ENCODE measurements at regions not wholly inside any gene's neighbourhood (a gene's known extent, or its start where the extent isn't known, plus 50 kb on each side); places are given as distances from the start of the nearest gene placed in this dataset.
"Not testable (repeated sequence)": the region's sequence is repeated elsewhere in the genome, so short reads cannot be mapped to it uniquely, and the experiment has no call there.

DNA sequence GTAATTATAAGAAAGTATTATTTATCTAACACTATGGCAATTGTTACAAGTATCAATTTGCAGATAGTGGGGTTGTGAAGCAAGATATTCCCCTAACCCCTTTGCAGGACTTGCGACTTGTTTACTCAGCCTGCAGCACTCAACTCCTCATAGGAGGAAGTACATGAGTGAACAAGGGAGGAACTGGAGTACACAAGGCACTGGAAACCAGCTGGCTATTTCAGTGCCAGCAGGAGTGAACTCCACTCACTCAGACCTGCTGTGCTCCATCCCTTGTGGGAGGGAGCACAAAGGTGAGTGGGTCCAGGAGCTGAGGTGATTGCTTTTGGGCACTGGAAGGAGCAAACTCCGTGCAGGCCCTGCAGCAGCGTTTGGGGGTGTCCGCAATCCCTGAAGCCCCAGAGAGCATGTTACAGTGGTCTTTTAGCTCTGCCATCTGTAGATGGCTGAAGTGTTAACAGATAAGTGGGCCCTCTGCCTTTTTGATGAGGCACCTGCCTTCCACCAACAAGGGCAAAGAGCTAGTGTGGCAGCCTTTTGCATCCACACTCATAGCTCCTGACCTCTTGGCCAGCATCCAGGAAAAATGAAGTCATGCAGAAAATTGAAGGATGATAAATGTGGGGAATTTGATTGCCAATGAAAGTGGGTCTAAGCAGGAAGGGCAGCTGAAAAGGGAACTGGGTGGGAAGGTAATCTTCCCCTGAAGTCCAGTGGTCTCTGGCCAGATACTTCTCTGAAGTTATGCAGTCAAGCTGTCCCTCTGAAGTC lies 802.2 kb upstream of the MIR17HG start:
- DNase-seq = no peak

DNA sequence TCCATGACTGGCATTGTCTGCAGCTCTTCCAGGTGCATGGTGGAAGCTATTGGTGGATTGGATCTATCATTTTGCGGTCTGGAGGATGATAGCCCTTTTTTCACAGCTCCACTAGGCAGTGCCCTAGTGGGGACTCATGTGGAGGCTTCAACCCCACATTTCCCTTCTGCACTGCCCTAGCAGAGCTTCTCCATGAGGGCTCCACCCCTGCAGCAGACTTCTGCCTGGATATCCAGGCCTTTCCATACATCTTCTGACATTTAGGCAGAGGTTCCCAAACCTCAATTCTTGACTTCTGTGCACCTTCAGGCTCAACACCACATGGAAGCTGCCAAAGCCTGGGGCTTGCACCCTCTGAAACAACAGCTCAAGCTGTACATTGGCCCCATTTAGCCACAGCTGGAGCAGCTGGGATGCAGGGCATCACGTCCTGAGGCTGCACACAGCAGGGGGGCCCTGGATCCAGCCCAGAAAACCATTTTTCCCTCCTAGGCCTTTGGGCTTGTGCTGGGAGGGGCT lies 800.2 kb upstream of the MIR17HG start:
- DNase-seq = no peak

DNA sequence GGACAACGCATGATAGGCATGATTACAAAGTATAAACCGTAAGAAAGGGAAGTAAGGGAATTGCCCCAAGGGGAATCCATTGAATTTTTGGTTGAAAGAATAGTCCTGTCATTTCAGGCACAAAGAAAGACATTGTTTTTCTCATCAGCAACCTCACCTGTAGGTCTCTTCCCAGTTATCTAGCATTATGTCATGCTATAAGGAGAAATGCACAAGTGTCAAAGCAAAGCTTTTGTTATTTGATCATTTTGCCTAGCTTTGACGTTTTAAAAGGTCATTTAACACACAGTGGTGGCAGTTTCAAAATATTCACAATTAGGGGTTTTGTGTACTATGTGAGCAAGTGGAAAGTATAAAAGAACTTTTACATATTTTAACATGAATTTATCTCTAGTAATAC lies 796.2 kb upstream of the MIR17HG start:
- DNase-seq = no peak

DNA sequence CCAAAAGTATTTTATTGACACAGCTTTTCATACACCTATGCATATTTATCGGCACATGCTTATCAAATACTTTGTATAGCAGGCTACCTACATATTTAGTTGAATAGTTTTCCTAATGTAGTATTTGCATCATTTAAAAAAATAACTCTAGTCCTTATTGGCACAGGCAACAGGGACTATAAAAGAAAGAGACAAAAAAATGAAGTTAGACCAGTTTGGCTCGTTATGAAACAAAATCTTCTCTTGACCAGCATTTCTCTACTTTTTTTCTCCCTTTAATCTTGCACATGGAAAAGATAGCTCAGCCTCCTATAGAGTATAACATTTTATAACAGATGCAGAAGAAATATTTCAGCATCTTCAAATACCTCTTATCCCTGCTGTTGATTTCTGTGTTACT lies 794.8 kb upstream of the MIR17HG start:
- no peak for DNase-seq

DNA sequence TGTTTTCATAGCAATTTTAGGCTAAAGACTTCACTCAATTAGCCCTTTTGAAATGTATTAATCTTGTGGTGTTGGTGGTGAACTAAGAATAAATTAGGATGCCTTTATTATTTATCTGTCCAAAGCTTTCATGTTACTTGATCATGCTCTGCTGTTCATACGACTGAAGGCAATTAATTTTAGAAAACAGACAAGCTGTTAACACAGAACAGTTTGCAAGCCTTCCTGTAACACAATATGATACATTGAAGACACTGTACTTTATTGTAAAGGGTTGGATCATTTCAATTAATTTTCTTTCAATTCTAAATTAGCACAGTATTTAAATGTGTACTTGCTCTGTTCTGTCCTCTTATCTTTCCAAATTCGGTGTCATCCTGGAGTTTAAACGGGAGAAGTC lies 794.3 kb upstream of the MIR17HG start:
- DNase-seq = no peak

DNA sequence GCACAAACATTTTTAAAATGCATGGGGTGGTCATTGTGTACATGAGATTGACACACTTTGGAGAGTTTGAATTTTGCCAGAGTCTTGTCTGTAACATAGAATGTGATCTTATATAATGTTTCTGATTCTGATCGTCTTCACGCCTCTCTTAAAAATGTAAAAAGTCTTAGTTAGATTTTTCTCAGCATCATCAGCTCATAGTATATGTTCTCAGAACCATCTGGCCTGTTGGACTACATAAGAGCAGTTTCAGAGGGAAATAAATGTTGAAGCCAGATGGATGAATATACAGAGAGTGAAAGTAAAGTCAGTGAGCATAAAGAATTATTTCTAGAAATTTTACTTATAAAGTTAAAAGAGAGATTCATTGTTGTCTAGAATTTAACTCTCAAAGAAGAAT lies 789.9 kb upstream of the MIR17HG start:
- DNase-seq = no peak

DNA sequence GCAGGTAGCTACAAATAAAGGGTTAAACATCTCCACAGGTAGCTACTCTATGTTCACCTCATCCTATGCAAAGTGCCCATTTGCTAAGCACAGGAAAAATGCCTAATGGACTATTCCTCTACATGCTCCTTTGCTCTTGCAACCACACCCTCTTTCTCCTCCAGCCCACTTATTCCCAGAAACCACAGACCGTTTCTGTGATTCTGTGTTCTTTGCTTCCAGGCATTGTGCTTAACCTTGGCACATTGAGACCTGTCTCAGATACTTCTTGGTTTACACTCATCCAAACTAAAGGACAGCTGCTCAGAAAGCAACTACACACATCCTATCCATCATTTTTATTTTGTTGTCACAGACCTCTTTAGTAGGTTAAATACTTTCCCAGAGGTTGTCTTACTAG lies 785.0 kb upstream of the MIR17HG start:
- DNase-seq = no peak

DNA sequence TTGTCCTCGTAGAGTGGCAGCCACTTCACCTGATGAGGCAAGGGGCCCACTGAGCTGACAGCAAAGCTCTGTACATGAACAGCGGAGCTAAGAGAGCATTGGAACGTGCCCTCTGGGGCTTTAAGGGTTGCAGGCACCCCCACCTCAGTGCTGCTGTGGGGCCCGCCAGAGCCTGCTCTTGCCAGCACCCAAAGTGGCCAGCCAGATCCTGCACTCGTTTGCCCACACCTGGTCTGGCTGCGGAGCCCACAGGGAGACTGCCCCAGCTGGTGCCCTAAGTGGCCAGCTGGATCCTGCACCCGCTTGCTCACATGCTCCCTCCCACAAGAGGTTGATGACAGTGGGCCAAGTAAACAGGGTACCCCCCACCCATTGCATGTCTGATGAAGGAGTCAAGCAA lies 783.4 kb upstream of the MIR17HG start:
- no peak for DNase-seq

DNA sequence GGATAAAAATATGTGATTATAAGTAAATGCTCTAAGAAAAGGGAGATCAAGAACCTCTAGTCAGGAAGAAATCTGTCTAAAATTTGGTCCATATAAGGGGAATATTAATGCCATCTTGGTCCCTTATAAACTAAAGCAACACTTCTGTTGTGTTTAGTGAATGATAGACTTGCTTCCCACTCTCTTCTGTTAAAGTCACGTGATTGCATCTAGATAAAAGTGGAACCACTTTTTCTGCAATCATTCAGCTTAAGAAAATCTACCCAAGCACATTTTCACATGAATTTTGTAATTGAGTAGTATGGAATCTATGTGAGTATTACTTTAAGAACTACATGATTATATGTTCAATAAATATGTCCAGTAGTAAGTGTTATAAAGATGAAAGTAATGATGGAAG lies 782.9 kb upstream of the MIR17HG start:
- no peak for DNase-seq

DNA sequence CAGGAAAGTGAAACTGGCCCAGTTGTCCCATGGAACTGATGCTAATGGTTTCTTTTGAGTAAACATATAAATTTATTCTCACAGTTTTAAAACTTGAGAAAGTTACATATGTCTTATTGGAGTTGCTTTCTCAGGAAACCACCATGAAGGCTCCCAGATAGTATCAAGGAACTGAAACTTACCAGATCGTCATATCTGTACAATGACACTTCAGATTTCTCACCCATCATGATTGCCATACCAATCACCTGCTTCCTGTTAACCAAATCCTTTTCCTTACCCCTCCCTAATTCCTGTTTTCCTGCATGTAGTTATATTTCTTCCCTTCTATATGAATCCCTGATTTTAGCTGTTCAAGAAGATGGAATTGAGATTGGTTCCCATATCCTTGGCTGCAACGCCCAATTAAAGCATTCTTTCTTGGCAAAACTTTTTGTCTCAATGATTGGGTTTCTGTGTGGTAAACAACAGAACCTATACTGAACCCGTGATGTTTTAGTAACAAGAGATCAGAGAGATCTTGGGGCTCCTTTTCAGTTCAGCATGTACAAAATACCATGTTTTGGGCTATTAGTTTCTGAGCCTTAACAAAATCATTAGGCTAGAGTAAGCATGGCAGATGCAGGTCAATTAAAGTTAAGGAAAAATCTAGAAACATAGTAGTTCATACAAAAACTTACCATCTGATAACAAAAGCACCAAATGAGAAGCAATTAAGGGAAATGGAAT lies 781.3 kb upstream of the MIR17HG start:
- DNase-seq = no peak

DNA sequence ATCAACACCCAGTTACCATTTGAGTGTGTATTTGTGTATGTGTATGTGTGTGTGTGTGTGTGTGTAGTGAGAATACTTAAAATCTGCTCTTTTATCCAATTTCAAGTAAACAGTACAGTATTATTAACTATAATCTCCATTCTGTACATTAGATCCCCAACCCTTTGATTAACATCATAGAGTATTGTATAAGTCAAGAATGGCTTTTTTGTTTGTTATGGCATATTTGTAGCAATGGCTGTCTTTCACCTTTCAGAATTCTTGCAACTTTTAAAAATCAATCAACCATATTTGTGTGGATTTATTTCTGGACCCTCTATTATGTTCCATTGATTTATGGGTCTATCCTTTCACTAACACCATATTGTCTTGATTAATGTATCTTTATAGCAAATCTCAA lies 779.3 kb upstream of the MIR17HG start:
- no peak for DNase-seq

DNA sequence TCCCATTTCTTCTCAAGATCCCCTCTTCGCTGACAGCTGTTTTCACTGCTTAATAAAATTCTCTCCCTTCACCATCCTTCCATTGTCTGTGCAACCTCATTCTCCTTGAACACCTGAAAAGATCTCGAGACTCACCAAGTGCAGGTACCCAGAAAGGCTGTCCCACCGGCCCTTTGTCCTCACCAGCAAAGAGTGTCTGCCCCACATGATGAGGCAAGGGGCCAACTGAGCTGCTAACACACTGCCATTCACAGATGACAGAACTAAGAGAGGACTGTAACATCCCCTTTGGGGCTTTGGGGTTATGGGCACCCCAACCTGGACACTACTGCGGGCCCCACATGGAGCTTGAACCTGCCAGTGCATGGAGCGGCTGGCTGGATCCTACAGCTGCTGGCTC lies 771.4 kb upstream of the MIR17HG start:
- no peak for DNase-seq

DNA sequence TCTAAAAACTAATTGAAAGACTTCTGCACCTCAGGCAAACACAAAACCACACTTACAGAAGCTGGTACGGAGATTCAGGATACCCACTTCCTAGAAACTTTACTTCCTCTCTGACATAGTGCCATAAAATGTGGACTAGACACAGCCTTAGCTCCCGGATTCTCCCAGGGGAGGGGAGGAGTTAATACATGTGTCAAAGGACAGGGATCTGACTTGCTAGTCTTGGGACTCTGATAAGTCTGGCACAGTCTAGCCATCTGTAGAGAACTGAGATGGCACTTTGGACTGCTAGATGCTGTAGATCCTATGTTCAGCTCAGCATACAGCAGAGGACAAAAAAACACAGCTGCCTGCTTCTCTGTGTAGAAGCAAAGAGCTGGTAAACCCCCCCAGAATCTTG lies 769.8 kb upstream of the MIR17HG start:
- no peak for DNase-seq

DNA sequence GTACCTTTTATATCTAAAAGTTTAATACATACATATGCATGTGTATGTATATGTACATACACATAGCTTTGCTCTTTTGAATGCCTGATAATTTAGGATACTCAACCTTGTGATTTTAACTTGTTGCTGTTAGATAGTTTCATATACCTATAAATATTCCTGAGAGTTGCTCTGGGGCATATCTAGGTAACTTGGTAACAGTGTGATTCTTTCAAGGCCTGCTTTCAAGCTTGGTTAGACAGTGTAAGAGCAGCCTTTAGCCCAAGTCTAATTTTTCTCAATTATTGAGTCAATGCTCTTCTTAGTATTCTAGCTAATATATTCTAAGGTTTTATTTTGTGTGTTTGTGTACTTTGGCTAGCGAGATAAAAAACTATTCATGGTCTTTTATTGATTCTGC lies 762.1 kb upstream of the MIR17HG start:
- no peak for DNase-seq

DNA sequence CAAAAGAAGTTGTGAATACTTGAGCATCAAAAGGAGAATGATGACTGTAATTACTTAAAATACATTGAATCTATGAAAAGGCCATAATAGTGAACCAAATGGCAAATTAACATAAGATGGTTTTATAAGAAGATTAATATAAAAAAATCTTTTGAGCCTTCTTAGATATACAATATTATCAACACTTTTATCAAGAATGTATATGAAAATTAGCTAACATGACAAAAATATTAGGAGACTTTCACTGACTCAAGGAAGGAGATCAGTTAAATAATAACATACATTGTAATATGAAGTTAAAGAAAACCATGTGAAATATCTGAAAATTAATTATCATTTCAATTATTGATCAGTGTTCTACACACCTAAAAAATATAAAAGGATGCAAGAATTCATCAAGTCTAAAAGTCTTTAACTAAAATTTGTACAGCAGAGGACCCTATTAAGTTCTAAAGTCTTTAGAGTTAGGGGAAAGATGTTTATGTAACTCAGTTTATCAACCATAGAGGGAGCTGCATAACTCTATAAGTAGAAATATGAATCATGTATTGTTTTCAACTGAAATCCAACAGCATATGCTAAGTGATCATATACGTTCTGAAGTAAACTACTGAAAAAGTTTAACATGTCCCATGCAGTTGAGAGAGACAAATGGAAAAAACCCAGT lies 756.1 kb upstream of the MIR17HG start:
- DNase-seq = no peak

DNA sequence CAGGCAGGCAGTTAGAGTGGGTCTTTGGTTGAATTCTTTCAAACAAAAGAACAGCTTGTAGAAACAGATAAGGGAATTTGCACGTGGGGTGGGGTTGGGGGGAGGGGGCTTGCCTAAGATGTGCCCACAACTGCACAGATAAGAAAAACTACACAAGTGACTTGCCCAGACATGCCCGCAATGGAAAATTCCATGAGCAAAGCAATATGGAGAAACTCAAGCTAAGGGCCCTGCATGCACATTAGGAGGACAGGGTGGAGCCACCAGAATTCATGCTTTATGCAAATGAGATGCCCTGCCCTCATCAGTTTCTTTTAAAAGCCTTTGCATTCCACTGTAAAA lies 755.6 kb upstream of the MIR17HG start:
- DNase-seq = no peak

DNA sequence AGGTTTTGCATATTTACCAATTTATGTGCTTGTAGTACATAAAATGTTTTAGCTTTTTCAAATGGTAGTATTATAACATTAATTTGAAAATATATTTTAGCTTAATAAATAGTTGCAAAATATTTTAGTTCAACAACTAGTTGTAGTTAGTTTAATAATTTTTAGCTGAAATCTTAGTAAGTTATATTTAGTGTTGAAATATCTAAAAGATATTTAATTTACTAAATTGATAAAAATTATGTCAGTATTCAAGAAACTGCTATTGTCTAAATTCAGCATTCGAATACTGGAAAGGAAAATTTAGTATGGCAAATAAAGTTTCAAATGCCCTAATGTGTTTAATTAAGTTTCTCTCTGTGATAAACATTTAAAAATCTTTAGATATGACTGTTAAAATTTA lies 754.5 kb upstream of the MIR17HG start:
- DNase-seq = no peak

DNA sequence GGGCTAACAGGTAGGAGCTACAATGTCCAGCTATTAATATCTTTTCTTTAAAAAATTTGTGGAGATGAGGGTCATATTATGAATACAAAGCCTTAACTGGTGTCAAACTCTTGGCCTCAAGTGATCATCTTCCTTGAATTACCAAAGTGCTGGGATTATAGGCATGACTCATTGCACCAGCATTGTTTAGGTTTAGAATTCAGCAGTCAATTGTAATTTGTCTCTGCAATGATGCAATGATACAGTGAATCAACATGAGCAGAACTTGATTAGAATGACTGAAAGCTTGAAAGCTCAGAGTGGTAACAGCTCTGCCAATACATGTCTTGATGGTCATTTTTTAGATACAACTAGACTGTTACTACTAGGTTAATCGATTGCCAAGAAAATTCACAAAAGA lies 752.8 kb upstream of the MIR17HG start:
- no peak for DNase-seq

DNA sequence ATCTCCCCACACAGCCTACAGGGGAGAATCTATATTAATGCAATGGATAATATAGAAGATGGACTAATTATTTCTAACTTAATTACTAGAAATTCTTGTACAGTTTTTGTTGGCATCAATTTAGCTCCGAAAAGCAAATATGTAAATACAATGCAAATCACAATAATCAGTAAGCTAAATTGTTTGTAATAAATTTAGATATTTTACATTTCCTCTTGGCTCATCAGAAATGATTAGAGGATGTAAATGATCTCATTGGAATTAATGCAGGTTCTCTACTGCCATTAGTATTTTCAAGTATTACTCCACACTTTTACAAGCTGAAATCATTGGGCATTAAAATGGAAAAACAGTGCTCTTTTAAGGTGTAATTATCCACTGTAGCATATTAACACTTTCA lies 741.8 kb upstream of the MIR17HG start:
- DNase-seq = no peak

DNA sequence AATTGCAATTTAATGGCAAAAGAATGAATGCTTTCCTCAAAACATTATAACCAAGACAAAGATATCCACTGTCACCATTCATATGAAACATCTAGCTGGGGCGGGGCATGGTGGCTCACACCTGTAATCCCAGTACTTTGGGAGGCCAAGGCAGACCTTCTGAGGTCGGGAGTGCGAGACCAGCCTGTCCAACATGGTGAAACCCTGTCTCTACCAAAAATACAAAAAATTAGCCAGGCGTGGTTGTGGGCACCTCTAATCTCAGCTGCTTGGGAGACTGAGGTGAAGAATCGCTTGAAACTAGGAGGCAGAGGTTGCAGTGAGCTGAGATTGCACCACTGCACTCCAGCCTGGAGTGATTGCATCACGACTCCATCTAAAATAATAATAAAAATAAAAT lies 740.6 kb upstream of the MIR17HG start:
- not testable (repeated sequence) for DNase-seq

DNA sequence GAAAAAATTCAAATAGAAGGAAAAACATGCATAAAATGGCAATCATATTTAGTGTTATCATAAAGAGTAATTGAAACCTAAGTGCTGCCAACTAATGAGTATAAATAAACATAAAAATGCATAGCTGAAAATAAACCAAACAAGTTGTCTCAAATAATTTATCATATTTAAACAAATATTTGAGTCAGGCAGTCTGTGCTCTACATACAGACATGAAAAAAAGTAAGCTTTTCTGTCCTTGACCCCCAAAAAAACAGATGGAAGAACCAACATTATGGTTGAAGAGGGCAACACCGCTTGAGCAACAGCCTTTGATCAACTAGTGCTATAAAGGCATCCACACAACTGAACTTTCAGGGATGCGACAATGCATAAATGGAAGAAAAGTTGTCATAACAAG lies 735.1 kb upstream of the MIR17HG start:
- DNase-seq = no peak

DNA sequence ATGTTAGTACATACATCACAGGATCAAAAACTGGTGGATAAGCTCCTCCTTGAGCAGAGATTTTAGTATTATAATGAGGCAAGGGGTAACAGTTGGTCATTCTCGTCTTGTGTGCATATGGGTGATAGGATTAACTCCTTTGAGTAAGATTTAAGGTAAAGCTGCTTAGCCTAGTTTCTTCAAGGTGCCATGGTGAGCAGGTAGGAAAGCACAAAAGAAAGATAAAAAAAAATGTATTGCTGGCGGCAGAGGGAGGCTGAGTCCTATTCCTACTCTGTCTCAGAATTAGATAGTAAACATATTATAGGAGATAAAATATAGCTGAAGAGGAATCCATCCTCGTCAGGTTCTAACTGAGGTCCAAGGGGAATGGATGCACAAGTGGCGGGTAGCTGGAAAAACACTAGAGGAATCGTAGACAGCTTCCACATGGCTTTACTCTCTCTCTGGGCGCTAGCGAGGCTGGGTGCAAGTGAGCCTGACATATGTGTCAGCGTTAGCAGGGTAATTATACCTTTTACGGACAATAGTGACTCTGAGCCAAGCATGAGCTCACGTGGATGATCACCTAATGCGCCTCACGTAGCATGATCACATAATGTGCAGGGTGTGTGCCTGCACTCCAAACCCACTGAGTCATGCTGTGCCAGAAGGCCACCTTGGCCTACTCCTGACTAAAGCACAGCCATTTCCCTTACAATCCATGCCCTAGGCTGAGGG lies 734.3 kb upstream of the MIR17HG start:
- no peak for DNase-seq

DNA sequence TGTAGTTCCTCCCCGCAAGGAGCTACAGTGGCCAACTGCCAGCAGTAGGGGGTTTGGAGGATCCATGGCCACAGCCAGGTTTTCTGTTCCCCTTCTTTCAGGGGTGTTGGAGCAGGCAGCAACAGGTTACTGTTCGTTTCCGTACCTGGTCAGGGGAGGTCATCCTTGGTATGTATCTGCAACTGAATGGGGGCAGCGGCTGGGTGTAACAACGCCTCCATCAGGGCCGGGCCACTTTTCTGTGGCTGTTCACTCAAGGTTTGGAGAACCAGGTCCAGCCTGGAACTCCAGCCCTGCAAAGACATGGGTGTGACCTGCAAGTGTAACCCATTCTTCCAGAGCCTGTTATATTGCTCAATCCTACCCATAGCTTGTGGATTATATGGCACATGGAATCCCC lies 732.3 kb upstream of the MIR17HG start:
- no peak for DNase-seq

Measured in tongue (tissue), 1 donor.